Calu3 (cell line): ENCODE measurements at regions not wholly inside any gene's neighbourhood (a gene's known extent, or its start where the extent isn't known, plus 50 kb on each side); places are given as distances from the start of the nearest gene placed in this dataset.
"Not testable (repeated sequence)": the region's sequence is repeated elsewhere in the genome, so short reads cannot be mapped to it uniquely, and the experiment has no call there.

Experiments
- BruUV-seq: library from RNA; stranded (reverse); fragments of 400-500 nt; replicated peaks from 2 replicates; lab custom pipeline; 2021; lab: Mats Ljungman, UMichigan
- CTCF ChIA-PET: fragments of 300-600 bp; sonication (Branson Sonifier 250); formaldehyde crosslinking; loops from one replicate; lab custom pipeline; 2022; ENCODE audit warnings: antibody characterized with exemption; lab: Charles Lee
- DNase-seq: peaks from one replicate; pipeline ENCODE4 v3.0.0; 2022
- H3K27ac Mint-ChIP-seq: one replicate; pipeline ENCODE4 v1.8.0; 2022; ENCODE audit warnings: mixed read lengths; ENCODE audit not compliant: unreplicated experiment
- H3K27me3 Mint-ChIP-seq: one replicate; pipeline ENCODE4 v1.8.0; 2022; ENCODE audit warnings: mixed read lengths; ENCODE audit not compliant: unreplicated experiment
- H3K36me3 Mint-ChIP-seq: one replicate; pipeline ENCODE4 v1.8.0; 2022; ENCODE audit warnings: mild to moderate bottlenecking, moderate library complexity, mixed read lengths; ENCODE audit not compliant: insufficient read depth, unreplicated experiment
- H3K4me1 Mint-ChIP-seq: one replicate; pipeline ENCODE4 v1.8.0; 2022; ENCODE audit warnings: mild to moderate bottlenecking, low read depth, mixed read lengths; ENCODE audit not compliant: unreplicated experiment
- H3K4me3 Mint-ChIP-seq: one replicate; pipeline ENCODE4 v1.8.0; 2022; ENCODE audit warnings: mild to moderate bottlenecking, low read depth, moderate library complexity, mixed read lengths; ENCODE audit not compliant: unreplicated experiment
- H3K9me3 Mint-ChIP-seq: one replicate; pipeline ENCODE4 v1.8.0; 2022; ENCODE audit warnings: low read depth, mixed read lengths; ENCODE audit not compliant: unreplicated experiment
- intact Hi-C: fragments of 100-400 bp; cut with micrococcal nuclease; formaldehyde crosslinking; loops from one replicate; pipeline ENCODE4 v1.10.0; 2022; ENCODE audit not compliant: unreplicated experiment
- TF ChIP-seq, protein P1 (sequence below): fragments of 200-600 bp; IDR thresholded peaks from one replicate; pipeline ENCODE4 v1.8.0; 2022; ENCODE audit warnings: antibody characterized with exemption; ENCODE audit not compliant: unreplicated experiment

DNA sequence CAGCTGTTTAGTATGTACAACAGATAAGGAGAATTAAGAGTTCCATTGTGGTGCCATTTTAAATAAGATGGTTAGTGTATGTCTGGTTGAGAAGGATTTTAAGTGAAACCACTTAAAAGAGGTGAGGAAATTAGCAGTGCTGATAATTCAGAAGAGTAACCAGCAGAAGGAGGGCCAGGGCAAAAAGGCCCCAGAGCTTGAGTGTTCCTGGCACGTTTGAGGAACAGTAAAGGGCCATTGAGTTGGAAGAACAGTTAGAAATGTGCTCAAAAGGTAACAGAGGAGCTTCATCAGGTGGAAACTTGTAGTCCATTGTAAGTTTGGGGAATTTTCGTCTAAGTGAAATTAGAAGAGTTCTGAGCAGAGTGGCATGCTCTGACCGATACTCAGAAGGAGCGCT, 606.2 kb upstream of the ZFP42 start:
- Mint-ChIP-seq H3K4me3 (no peak overlapping the region), H3K27me3 (no peaks in the 10 kb centered on the region), H3K4me1 (peaks cover 6% of the 10 kb centered on the region), H3K27ac (no peak overlapping the region), H3K9me3 (no peaks in the 10 kb centered on the region), H3K36me3 (no peaks in the 10 kb centered on the region)
- TF ChIP-seq, protein P1, sequence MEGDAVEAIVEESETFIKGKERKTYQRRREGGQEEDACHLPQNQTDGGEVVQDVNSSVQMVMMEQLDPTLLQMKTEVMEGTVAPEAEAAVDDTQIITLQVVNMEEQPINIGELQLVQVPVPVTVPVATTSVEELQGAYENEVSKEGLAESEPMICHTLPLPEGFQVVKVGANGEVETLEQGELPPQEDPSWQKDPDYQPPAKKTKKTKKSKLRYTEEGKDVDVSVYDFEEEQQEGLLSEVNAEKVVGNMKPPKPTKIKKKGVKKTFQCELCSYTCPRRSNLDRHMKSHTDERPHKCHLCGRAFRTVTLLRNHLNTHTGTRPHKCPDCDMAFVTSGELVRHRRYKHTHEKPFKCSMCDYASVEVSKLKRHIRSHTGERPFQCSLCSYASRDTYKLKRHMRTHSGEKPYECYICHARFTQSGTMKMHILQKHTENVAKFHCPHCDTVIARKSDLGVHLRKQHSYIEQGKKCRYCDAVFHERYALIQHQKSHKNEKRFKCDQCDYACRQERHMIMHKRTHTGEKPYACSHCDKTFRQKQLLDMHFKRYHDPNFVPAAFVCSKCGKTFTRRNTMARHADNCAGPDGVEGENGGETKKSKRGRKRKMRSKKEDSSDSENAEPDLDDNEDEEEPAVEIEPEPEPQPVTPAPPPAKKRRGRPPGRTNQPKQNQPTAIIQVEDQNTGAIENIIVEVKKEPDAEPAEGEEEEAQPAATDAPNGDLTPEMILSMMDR: no peak
- no TSS peak for BruUV-seq
- CTCF ChIA-PET: interaction anchor here (0.7 kb wide), 1 partner anchor 86 kb away, joined by 4 read pairs; no protein-coding TSS in a partner anchor
- DNase-seq: no peak
- intact Hi-C loops: no loop called here

DNA sequence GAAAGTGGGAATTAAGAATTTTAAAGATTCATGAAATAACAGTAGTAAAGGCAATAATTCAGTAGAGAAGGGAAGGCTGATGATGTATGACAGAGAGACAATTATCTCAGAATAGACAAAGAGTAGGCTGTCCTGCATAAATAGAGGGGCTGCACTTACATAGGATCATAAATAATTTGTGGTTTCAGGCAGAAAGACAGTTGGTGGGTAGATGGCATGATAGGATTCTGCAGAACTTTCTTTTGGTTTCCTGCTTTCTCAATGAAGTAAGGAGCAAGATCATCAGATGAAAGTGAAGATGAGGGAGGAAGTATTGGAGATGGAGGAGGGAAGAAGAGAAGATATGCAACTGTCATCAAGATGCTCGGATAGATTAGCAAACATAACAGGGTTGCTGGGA, 604.9 kb upstream of the ZFP42 start:
- Mint-ChIP-seq H3K27me3 (no peaks in the 10 kb centered on the region), H3K27ac (no peak overlapping the region), H3K4me3 (no peak overlapping the region), H3K4me1 (peaks cover 6% of the 10 kb centered on the region), H3K36me3 (no peaks in the 10 kb centered on the region), H3K9me3 (no peaks in the 10 kb centered on the region)
- CTCF ChIA-PET: interaction anchor here (0.5 kb wide), 1 partner anchor 153 kb away, joined by 3 read pairs; no protein-coding TSS in a partner anchor
- TF ChIP-seq, protein P1: no peak
- intact Hi-C loops: no loop called here
- no peak for DNase-seq
- no TSS peak for BruUV-seq

DNA sequence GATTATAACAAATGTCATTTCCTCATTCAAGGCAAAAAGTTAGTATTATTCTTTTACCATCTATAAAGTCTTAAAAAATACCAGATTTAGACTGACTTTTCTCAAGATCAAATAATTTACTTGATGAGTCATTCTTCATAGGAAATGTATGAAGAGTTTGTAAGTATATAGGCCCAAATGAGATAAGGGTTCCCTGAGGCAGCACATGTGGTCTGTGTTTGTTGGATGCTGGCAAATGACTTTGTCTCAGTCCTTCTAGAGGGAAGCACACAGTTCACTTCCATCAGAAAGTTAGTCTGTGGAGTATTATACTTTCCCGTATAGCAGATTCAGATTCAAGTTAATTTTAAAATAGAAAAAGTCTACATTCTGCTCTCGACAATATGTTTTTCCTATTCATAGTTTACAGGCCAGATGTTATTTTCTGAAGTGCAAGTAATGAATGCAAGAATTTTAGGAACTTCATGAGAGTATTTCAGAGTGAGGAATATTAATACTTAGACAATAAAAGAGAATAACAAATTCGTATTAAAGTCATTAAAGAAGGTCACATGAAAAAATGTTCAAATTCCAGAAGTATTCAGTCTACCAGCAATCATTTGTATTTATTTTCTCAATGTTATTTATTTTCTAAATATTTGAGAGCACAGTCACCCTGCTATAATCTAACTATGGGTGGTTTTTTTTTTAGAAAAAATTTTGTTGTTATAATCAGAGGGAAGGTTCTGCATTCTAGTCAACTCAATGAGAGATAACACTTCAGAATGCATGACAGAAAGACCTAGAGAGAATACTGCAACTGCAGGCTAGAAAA, 601.8 kb upstream of the ZFP42 start:
- H3K36me3 Mint-ChIP-seq: no peaks in the 10 kb centered on the region
- intact Hi-C loops: no loop called here

DNA sequence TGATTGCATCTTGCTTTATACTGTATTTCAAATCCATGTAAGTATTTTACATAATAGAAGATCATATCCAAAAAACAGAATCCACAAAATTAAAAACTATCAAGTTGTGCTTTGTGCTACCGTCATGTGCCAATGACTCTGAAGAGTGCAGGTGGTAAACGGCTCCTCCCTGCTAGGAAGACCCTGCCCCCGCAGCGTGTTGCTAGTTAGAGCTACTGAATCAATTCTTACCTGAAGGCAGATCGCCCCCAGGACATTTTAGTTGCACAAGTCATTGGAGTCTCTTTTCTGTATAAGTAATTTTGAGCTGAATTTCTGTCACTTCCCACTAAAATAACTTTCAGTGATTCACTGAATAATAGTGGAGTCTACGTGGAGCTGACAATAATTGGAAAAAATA, 599.5 kb upstream of the ZFP42 start:
- no peak overlapping the region for H3K4me3 Mint-ChIP-seq
- no peak for DNase-seq
- H3K9me3 Mint-ChIP-seq: no peaks in the 10 kb centered on the region
- H3K27ac Mint-ChIP-seq: no peak overlapping the region
- H3K4me1 Mint-ChIP-seq: no peaks in the 10 kb centered on the region
- no TSS peak for BruUV-seq
- intact Hi-C loops: no loop called here
- no peaks in the 10 kb centered on the region for H3K27me3 Mint-ChIP-seq
- TF ChIP-seq, protein P1: no peak
- no peaks in the 10 kb centered on the region for H3K36me3 Mint-ChIP-seq
- CTCF ChIA-PET: no interaction called here

More for the DNA sequence above, 601.8 kb upstream of the ZFP42 start:
- no TSS peak for BruUV-seq
- Mint-ChIP-seq H3K4me1 (no peaks in the 10 kb centered on the region), H3K27me3 (no peaks in the 10 kb centered on the region), H3K4me3 (no peak overlapping the region), H3K9me3 (no peaks in the 10 kb centered on the region), H3K27ac (no peak overlapping the region)
- TF ChIP-seq, protein P1: no peak
- CTCF ChIA-PET: no interaction called here
- no peak for DNase-seq

DNA sequence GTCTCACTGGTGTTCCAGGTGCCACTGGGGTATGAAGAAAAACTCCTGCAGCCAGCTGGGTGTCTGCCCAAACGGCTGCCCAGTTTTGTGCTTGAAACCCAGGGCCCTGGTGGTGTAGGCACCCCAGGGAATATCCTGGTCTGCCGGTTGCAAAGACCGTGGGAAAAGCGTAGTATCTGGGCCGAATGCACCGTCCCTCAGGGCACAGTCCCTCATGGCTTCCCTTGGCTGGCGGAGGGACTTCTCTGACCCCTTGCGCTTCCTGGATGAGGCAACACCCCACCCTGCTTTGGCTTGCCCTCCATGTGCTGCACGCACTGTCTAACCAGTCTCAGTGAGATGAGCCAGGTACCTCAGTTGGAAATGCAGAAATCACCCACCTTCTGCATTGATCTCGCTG, 587.1 kb upstream of the ZFP42 start:
- CTCF ChIA-PET, H3K4me1 Mint-ChIP-seq, DNase-seq, H3K27ac Mint-ChIP-seq, H3K36me3 Mint-ChIP-seq, H3K27me3 Mint-ChIP-seq, H3K9me3 Mint-ChIP-seq, BruUV-seq, intact Hi-C loops, H3K4me3 Mint-ChIP-seq: not testable (repeated sequence)
